Activated CD4-positive, alpha-beta T cell treated with anti-CD3 and anti-CD28 coated beads for 36 hours (primary cell): ENCODE measurements at regions not wholly inside any gene's neighbourhood (a gene's known extent, or its start where the extent isn't known, plus 50 kb on each side); places are given as distances from the start of the nearest gene placed in this dataset.

Experiments
- ATAC-seq: fragments of 200-7000 bp; cut with Tn5 transposase; one replicate; pipeline ENCODE4 v1.10.0; 2021; ENCODE audit warnings: mild to moderate bottlenecking, moderate library complexity
- CTCF ChIA-PET: fragments of 350-600 bp; sonication (Branson Sonifier 250); formaldehyde crosslinking; loops from one replicate; lab custom pipeline; 2021; ENCODE audit warnings: antibody characterized with exemption; lab: Charles Lee
- POLR2A ChIA-PET: fragments of 350-600 bp; sonication (Branson Sonifier 250); formaldehyde crosslinking; loops from one replicate; lab custom pipeline; 2021; ENCODE audit warnings: antibody characterized with exemption, inconsistent platforms; lab: Charles Lee
- DNase-seq: peaks from one replicate; pipeline ENCODE4 v3.0.0-alpha.2; 2020
- H3K27ac Mint-ChIP-seq: one replicate; pipeline ENCODE4 v1.8.0; 2021; ENCODE audit warnings: mixed read lengths
- H3K27me3 Mint-ChIP-seq: one replicate; pipeline ENCODE4 v1.8.0; 2021; ENCODE audit warnings: mixed read lengths
- H3K36me3 Mint-ChIP-seq: one replicate; pipeline ENCODE4 v1.8.0; 2021; ENCODE audit warnings: low read depth, mixed read lengths
- H3K4me1 Mint-ChIP-seq: one replicate; pipeline ENCODE4 v1.8.0; 2021; ENCODE audit warnings: mixed read lengths
- H3K4me3 Mint-ChIP-seq: one replicate; pipeline ENCODE4 v1.8.0; 2021; ENCODE audit warnings: mild to moderate bottlenecking, moderate library complexity, mixed read lengths
- H3K9me3 Mint-ChIP-seq: one replicate; pipeline ENCODE4 v1.8.0; 2021; ENCODE audit warnings: low read depth, mixed read lengths
- intact Hi-C, 2 experiments: fragments of 100-400 bp; cut with DNase I in 1 of 2; cut with micrococcal nuclease in 1 of 2; formaldehyde crosslinking; loops; one replicate each; pipeline versions ENCODE4 v1.14.2 to v1.15.1; 2022 to 2024; cut with DNase I, micrococcal nuclease

DNA sequence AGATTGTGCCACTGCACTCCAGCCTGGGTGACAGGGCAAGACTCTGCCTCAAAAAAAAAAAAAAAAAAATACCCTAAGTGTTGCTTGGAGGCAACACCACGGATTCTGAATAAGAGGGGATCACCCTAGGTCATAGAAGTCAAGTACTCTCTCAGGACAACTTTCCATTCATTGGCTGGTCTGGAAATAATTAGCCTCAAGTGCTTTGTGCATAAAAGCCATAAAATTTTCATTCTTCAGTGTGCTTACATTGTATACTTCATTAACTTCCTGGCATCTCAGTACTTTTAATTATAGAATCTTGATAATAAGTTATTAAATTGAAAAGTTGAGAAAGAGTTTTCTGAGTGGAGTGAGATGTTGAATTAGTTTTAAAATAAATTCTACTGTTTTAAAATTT, 876.1 kb upstream of the FAM98A start:
- no peaks in the 10 kb centered on the region for H3K36me3 Mint-ChIP-seq
- H3K4me1 Mint-ChIP-seq = no peaks in the 10 kb centered on the region
- ATAC-seq (no peak), DNase-seq (no peak)
- H3K4me3 Mint-ChIP-seq = no peak overlapping the region
- peaks cover 4% of the 10 kb centered on the region for H3K9me3 Mint-ChIP-seq
- intact Hi-C loops = no loop called here
- no peak overlapping the region for H3K27ac Mint-ChIP-seq
- no peaks in the 10 kb centered on the region for H3K27me3 Mint-ChIP-seq
- POLR2A ChIA-PET = no interaction called here
- CTCF ChIA-PET = no interaction called here

DNA sequence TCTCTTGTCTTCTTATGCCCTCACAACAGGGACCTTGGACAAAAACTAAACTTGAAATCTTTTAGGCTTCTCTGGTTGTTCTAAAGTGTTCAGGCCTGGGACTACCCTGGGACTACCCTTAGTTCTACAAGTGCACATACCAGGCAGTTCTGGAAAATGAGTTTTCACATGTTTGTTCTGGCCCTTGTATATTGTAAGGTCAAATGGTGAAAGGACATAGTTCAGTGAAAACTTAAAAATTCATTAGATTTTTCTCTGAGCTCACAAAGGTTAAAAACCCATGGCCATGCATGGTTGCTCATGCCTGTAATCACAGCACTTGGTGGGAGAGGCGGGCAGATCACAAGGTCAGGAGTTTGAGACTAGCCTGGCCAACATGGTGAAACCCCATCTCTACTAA, 875.5 kb upstream of the FAM98A start:
- Mint-ChIP-seq H3K27ac (no peak overlapping the region), H3K27me3 (no peaks in the 10 kb centered on the region), H3K9me3 (peaks cover 4% of the 10 kb centered on the region), H3K36me3 (no peaks in the 10 kb centered on the region), H3K4me3 (no peak overlapping the region), H3K4me1 (no peaks in the 10 kb centered on the region)
- POLR2A ChIA-PET = no interaction called here
- intact Hi-C loops = no loop called here
- no peak for ATAC-seq
- no peak for DNase-seq
- CTCF ChIA-PET = interaction anchor here (0.6 kb wide), 1 partner anchor 75 kb away, joined by 3 read pairs; no protein-coding TSS in a partner anchor

DNA sequence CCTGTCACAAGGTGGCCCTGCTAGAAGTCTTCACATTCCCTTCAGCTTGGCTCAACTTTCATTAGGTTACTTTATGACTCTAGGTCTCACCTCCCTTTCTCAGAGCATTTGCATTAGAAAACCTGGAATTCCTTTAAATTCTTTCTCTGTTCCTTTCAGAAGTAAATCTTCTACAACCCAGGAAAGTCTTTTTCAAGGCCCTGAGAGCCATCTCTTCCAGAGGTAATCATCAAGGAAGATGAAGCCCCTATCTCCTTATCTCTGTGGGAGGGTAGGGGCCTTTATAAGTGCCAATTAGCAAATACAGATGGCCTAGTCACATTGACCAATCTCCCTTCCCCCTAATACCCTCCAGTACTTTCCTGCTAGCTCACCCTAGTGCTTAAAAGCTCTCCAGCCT, 848.0 kb upstream of the FAM98A start:
- Mint-ChIP-seq H3K27me3 (no peaks in the 10 kb centered on the region), H3K4me1 (no peaks in the 10 kb centered on the region), H3K9me3 (peaks cover 10% of the 10 kb centered on the region), H3K4me3 (no peak overlapping the region), H3K27ac (no peak overlapping the region), H3K36me3 (no peaks in the 10 kb centered on the region)
- CTCF ChIA-PET = no interaction called here
- POLR2A ChIA-PET = no interaction called here
- DNase-seq (no peak), ATAC-seq (no peak)
- intact Hi-C loops = no loop called here

DNA sequence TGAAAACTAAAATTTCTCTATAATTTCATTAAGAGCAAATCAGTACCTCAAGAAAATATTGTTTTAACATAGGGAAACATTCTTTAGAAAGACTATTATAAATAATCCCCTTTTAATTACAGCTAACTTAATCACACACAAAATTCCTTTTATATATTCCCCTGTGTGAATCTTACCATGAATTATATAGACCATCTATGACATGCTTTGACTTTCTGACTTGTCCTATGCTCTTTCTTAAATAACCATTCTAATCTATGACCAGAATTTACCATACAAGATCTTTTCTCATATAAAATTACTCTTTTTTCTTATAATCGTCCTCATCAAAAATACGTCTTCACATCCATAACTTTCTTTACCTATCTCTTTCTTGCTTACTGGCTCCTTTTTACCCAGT, 824.2 kb upstream of the FAM98A start:
- H3K27ac Mint-ChIP-seq = no peak overlapping the region
- ATAC-seq (no peak), DNase-seq (no peak)
- no peaks in the 10 kb centered on the region for H3K36me3 Mint-ChIP-seq
- no peak overlapping the region for H3K4me3 Mint-ChIP-seq
- intact Hi-C loops = no loop called here
- CTCF ChIA-PET = no interaction called here
- H3K9me3 Mint-ChIP-seq = peaks cover 3% of the 10 kb centered on the region
- no peaks in the 10 kb centered on the region for H3K27me3 Mint-ChIP-seq
- no peaks in the 10 kb centered on the region for H3K4me1 Mint-ChIP-seq
- POLR2A ChIA-PET = no interaction called here

DNA sequence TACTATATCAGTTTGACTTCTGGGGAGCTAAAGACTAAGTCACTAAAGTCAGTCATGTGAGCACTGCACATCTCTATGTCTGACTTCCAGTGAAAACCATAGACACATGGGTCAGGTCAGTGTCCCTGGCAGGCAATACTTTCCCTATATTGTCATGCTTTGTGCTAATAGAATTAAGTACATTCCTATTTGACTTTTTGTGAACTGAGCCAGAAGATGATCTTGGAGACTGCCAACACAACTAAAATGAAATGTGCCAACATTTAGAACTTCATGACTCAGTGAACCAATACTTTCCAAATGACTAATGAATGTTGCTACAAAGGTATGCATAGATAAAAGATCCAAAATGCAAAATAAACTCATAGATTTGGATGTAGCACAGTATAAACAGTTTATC, 820.8 kb upstream of the FAM98A start:
- Mint-ChIP-seq H3K27me3 (no peaks in the 10 kb centered on the region), H3K27ac (no peak overlapping the region), H3K4me3 (no peak overlapping the region), H3K36me3 (no peaks in the 10 kb centered on the region), H3K9me3 (peaks cover 4% of the 10 kb centered on the region), H3K4me1 (no peaks in the 10 kb centered on the region)
- ChIA-PET POLR2A (no interaction called here), CTCF (no interaction called here)
- no peak for DNase-seq
- intact Hi-C loops = no loop called here
- ATAC-seq = no peak

DNA sequence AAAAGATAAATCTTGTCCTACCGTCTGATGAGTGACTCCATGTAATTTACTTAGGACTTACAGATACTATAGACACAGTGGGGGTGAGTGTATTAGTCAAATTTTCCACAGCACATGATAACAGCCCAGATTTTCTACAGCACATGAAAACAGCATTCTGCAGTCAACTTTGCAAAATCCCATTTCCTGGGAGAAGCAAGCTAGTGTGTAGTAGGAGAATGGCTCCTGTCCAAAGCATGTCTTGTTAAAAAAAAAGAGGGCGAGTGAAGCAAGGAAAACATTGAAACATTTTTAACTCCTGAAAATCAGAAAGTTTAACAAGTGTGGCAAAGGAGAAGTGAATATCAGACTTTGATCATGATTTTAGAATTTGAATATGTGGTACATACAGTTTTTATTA, 817.8 kb upstream of the FAM98A start:
- no peak for DNase-seq
- no peak overlapping the region for H3K4me3 Mint-ChIP-seq
- ChIA-PET POLR2A (no interaction called here), CTCF (no interaction called here)
- H3K36me3 Mint-ChIP-seq = no peaks in the 10 kb centered on the region
- intact Hi-C loops = no loop called here
- H3K27ac Mint-ChIP-seq = no peak overlapping the region
- H3K4me1 Mint-ChIP-seq = no peaks in the 10 kb centered on the region
- H3K27me3 Mint-ChIP-seq = no peaks in the 10 kb centered on the region
- H3K9me3 Mint-ChIP-seq = peaks cover 4% of the 10 kb centered on the region
- no peak for ATAC-seq

DNA sequence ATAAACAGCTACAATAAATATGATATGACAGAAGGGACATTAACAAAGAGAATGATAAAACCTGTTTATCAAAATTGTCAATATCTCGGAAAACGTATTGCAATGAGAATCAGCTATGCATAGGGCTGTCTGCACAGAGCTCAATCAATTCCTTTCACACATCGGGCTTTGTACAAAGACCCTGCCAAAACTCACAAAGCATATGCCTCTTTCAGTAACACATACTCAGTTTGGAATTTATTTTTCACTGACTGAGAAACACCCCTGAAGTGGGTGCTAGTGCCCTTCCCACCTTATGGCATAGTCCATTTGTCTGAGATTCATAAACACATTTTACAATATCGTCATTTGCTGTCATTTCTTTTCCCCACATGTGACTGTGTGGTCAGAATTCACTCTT, 815.8 kb upstream of the FAM98A start:
- no peak overlapping the region for H3K27ac Mint-ChIP-seq
- no peaks in the 10 kb centered on the region for H3K4me1 Mint-ChIP-seq
- H3K9me3 Mint-ChIP-seq = peaks cover 2% of the 10 kb centered on the region
- DNase-seq = no peak
- intact Hi-C loops = no loop called here
- no peaks in the 10 kb centered on the region for H3K27me3 Mint-ChIP-seq
- CTCF ChIA-PET = no interaction called here
- no peak overlapping the region for H3K4me3 Mint-ChIP-seq
- POLR2A ChIA-PET = no interaction called here
- H3K36me3 Mint-ChIP-seq = no peaks in the 10 kb centered on the region
- ATAC-seq = no peak

DNA sequence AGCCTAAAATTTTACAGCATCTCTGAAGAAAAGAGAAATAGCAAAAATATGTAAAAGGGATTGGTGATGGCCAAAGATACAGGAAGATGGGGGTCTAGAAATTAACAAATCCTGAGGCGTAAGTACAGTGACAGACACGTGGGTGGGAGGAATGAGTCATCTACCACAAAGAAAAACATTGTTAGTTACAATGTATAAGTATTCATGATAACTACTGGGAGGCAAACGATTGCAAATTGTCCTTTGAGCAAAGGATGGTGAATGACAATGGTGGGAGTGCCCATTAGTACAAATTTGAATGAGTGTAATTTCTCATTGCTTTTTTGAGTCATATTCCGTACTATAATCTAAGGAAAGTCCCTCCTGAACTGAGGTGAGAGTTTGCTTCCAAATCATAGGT, 809.0 kb upstream of the FAM98A start:
- ChIA-PET POLR2A (no interaction called here), CTCF (no interaction called here)
- intact Hi-C loops = loop anchor here in 1 of 2 experiments (5.0 kb wide), 1 partner anchor 1336 kb away; no protein-coding TSS in a partner anchor
- ATAC-seq = no peak
- Mint-ChIP-seq H3K36me3 (no peaks in the 10 kb centered on the region), H3K27ac (no peak overlapping the region), H3K27me3 (no peaks in the 10 kb centered on the region), H3K4me3 (no peak overlapping the region), H3K9me3 (peaks cover 2% of the 10 kb centered on the region), H3K4me1 (no peaks in the 10 kb centered on the region)
- peak; percentile 4 for DNase-seq

DNA sequence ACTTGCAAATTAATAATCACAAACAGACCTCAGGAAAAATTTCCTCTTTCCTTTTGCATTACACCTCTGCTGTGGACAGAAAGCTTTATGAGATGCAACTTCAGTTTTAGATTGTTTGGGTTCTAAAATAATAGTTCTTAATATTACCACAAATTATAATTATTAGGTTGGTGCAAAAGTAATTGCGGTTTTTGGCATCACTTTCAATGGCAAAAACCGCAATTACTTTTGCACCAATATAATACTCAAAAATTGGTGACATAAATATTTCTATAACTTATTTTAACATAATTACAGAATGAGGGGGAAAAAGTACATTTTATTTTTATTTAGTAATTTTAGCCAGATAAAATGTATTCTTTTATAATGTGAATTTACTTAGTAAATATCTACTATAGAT, 804.4 kb upstream of the FAM98A start:
- ChIA-PET CTCF (no interaction called here), POLR2A (no interaction called here)
- intact Hi-C loops = no loop called here

DNA sequence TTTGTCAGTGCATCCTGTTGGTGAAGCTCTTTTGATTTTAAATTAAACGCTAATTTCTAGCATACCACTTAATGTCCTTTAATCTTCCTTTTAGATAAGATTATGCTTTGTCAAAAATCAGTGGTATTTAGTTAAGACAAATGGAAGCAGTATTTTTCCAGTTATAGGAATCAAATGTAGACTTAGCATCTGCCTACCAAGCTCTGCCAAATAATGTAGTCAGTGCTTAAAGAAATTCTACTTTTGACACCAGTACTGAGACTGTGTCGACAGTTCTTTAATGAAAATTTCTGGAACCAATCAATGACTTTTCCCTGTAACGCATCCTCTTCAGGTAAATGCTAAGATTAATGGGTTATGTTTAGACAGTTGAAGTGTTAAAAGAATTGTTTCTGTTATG, 803.3 kb upstream of the FAM98A start:
- H3K4me3 Mint-ChIP-seq = no peak overlapping the region
- DNase-seq (no peak), ATAC-seq (no peak)
- H3K27ac Mint-ChIP-seq = no peak overlapping the region
- POLR2A ChIA-PET = no interaction called here
- intact Hi-C loops = no loop called here
- H3K36me3 Mint-ChIP-seq = no peaks in the 10 kb centered on the region
- no peaks in the 10 kb centered on the region for H3K4me1 Mint-ChIP-seq
- peaks cover 2% of the 10 kb centered on the region for H3K9me3 Mint-ChIP-seq
- no peaks in the 10 kb centered on the region for H3K27me3 Mint-ChIP-seq
- CTCF ChIA-PET = no interaction called here

More for the DNA sequence above, 804.4 kb upstream of the FAM98A start:
- DNase-seq (no peak), ATAC-seq (no peak)
- no peak overlapping the region for H3K4me3 Mint-ChIP-seq
- H3K9me3 Mint-ChIP-seq = peaks cover 4% of the 10 kb centered on the region
- no peaks in the 10 kb centered on the region for H3K36me3 Mint-ChIP-seq
- H3K27me3 Mint-ChIP-seq = no peaks in the 10 kb centered on the region
- H3K4me1 Mint-ChIP-seq = no peaks in the 10 kb centered on the region
- no peak overlapping the region for H3K27ac Mint-ChIP-seq

DNA sequence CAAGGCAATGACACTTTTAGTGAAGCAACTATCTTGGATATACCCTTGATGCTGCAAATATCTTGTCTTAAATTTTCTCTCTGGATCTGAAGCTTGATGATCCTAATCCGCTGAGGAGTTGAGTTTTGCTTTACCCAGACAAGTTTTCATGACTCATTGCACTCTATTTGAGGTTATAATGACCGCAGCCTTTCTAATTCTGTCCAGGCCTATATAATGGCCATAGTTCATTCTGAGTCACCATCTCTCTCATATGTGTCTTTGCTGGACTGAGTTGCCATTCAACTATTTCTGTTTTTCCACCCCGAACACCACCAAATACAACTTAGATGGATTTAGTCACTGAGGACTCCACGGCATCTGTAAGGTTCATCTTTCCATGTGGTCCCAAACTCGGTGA, 802.1 kb upstream of the FAM98A start:
- H3K4me3 Mint-ChIP-seq = no peak overlapping the region
- no peak for DNase-seq
- CTCF ChIA-PET = no interaction called here
- no peaks in the 10 kb centered on the region for H3K27me3 Mint-ChIP-seq
- H3K9me3 Mint-ChIP-seq = peaks cover 2% of the 10 kb centered on the region
- no peak for ATAC-seq
- H3K4me1 Mint-ChIP-seq = no peaks in the 10 kb centered on the region
- intact Hi-C loops = no loop called here
- no peaks in the 10 kb centered on the region for H3K36me3 Mint-ChIP-seq
- no peak overlapping the region for H3K27ac Mint-ChIP-seq
- POLR2A ChIA-PET = no interaction called here

DNA sequence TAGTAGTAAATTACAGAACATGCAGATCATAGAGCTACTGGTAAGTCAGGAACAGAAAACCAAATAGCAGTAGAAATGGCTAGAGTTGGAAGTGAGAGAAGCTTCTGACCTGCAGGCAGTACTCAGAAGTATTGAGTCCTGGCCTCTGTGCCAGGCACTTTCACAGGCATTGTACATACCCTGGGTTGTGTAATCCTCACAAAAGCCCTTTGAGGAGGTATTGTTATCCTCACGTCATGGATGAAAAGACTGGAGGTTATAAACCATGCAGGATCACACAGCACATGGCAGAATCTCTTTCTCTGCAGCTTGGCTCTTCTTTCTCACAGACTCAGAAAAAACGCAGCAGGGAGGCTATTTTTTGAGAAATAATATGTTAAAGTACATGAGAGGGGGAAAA, 789.3 kb upstream of the FAM98A start:
- ChIA-PET POLR2A (no interaction called here), CTCF (no interaction called here)
- DNase-seq (no peak), ATAC-seq (no peak)
- no peaks in the 10 kb centered on the region for H3K4me1 Mint-ChIP-seq
- no peak overlapping the region for H3K4me3 Mint-ChIP-seq
- H3K9me3 Mint-ChIP-seq = peaks cover 12% of the 10 kb centered on the region
- intact Hi-C loops = no loop called here
- no peaks in the 10 kb centered on the region for H3K27me3 Mint-ChIP-seq
- no peaks in the 10 kb centered on the region for H3K36me3 Mint-ChIP-seq
- H3K27ac Mint-ChIP-seq = no peak overlapping the region

DNA sequence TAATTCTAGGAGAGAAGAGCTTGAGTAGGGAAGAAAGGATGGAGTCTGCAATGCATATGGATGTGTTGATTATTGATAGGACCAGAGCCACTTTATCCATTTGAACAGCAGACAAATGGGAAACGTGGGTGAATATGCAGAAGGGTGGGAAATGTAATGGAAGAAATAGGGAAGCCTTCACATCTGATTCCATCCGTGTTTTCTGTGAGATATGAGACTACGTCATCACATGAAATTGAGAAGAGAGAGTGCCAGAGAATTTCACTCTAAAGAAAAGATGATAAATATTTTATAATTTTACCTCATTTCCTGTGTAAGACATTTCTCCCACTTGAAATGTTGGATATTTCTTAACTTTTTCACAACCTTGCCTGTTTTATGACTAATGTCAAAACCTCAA, 788.4 kb upstream of the FAM98A start:
- H3K4me3 Mint-ChIP-seq = no peak overlapping the region
- no peaks in the 10 kb centered on the region for H3K36me3 Mint-ChIP-seq
- no peaks in the 10 kb centered on the region for H3K27me3 Mint-ChIP-seq
- POLR2A ChIA-PET = no interaction called here
- no peaks in the 10 kb centered on the region for H3K4me1 Mint-ChIP-seq
- no peak for DNase-seq
- CTCF ChIA-PET = no interaction called here
- no peak overlapping the region for H3K27ac Mint-ChIP-seq
- no peak for ATAC-seq
- intact Hi-C loops = no loop called here
- peaks cover 12% of the 10 kb centered on the region for H3K9me3 Mint-ChIP-seq
